GM23338 (cell line): ENCODE measurements at regions not wholly inside any gene's neighbourhood (a gene's known extent, or its start where the extent isn't known, plus 50 kb on each side); places are given as distances from the start of the nearest gene placed in this dataset.

Experiments used
- ATAC-seq: fragments of 200-7000 bp; cut with Tn5 transposase; 3 replicates; pipeline ENCODE4 v1.9.1; 2020
- DNase-seq: peaks from one replicate; pipeline ENCODE4 v3.0.0-alpha.2; 2015; ENCODE audit warnings: low spot score
- H2AFZ ChIP-seq: fragments of 200-600 bp; sonication (generic); 2 replicates; pipeline ENCODE4 v1.8.0; 2016; ENCODE audit warnings: antibody characterized with exemption, mild to moderate bottlenecking, moderate library complexity
- H3F3A ChIP-seq: fragments of 200-600 bp; sonication (generic); replicated peaks from 2 replicates; pipeline ENCODE4 v1.8.0; 2017; ENCODE audit warnings: antibody characterized with exemption, mixed run types, low read depth
- H3K27ac ChIP-seq: fragments of 200-600 bp; sonication (generic); 2 replicates; pipeline ENCODE4 v1.6.1; 2016; ENCODE audit warnings: low read depth
- H3K27me3 ChIP-seq: fragments of 200-600 bp; sonication (generic); 2 replicates; pipeline ENCODE4 v1.8.0; 2016; ENCODE audit warnings: mild to moderate bottlenecking, mixed run types, moderate library complexity; ENCODE audit not compliant: insufficient read depth
- H3K36me3 ChIP-seq: fragments of 200-600 bp; sonication (generic); 2 replicates; pipeline ENCODE4 v1.8.0; 2016; ENCODE audit warnings: mild to moderate bottlenecking; ENCODE audit not compliant: insufficient read depth
- H3K4me1 ChIP-seq: fragments of 200-600 bp; sonication (generic); 2 replicates; pipeline ENCODE4 v1.8.0; 2016; ENCODE audit warnings: mild to moderate bottlenecking, moderate library complexity; ENCODE audit not compliant: insufficient read depth
- H3K4me2 ChIP-seq: fragments of 200-600 bp; sonication (generic); 2 replicates; pipeline ENCODE4 v1.7.1; 2017; ENCODE audit warnings: mixed run types
- H3K4me3 ChIP-seq: fragments of 200-600 bp; sonication (generic); 2 replicates; pipeline ENCODE4 v1.6.1; 2016; ENCODE audit warnings: mixed run types
- H3K79me2 ChIP-seq: fragments of 200-600 bp; sonication (generic); replicated peaks from 2 replicates; pipeline ENCODE4 v1.8.0; 2017; ENCODE audit warnings: mild to moderate bottlenecking; ENCODE audit not compliant: insufficient read depth
- H3K9me2 ChIP-seq: fragments of 200-600 bp; sonication (generic); 2 replicates; pipeline ENCODE4 v1.8.0; 2017; ENCODE audit not compliant: insufficient read depth
- H4K20me1 ChIP-seq: fragments of 200-600 bp; sonication (generic); replicated peaks from 2 replicates; pipeline ENCODE4 v1.8.0; 2017; ENCODE audit warnings: mild to moderate bottlenecking; ENCODE audit not compliant: insufficient read depth
- H3K27ac Mint-ChIP-seq: 2 replicates; pipeline ENCODE4 v1.8.0; 2020; ENCODE audit warnings: inconsistent platforms, mild to moderate bottlenecking, moderate library complexity, mixed read lengths
- H3K27me3 Mint-ChIP-seq: 3 replicates; pipeline ENCODE4 v1.8.0; 2022; ENCODE audit warnings: low read depth, mild to moderate bottlenecking, moderate library complexity, mixed read lengths, inconsistent platforms; ENCODE audit not compliant: insufficient read depth, poor library complexity
- H3K36me3 Mint-ChIP-seq: 3 replicates; pipeline ENCODE4 v1.8.0; 2021; ENCODE audit warnings: low read depth, mild to moderate bottlenecking, inconsistent platforms, moderate library complexity, mixed read lengths
- H3K4me1 Mint-ChIP-seq: 3 replicates; pipeline ENCODE4 v1.8.0; 2020; ENCODE audit warnings: mild to moderate bottlenecking, inconsistent platforms, mixed read lengths
- H3K4me3 Mint-ChIP-seq: 3 replicates; pipeline ENCODE4 v1.8.0; 2021; ENCODE audit warnings: moderate library complexity, mild to moderate bottlenecking, inconsistent platforms, mixed read lengths
- H3K9me3 Mint-ChIP-seq: 3 replicates; pipeline ENCODE4 v1.8.0; 2020; ENCODE audit warnings: moderate library complexity, mild to moderate bottlenecking, inconsistent platforms, mixed read lengths
- EZH2 ChIP-seq: fragments of 200-600 bp; sonication (generic); IDR thresholded peaks from one replicate; pipeline ENCODE4 v1.8.0; 2017; ENCODE audit warnings: antibody characterized with exemption, mild to moderate bottlenecking, low read depth; ENCODE audit not compliant: unreplicated experiment
- NANOG ChIP-seq: IDR thresholded peaks from 2 replicates; pipeline ENCODE4 v1.6.1; 2016; ENCODE audit warnings: antibody characterized with exemption, borderline replicate concordance
- POLR2AphosphoS5 ChIP-seq: IDR thresholded peaks from 2 replicates; pipeline ENCODE4 v1.6.1; 2016; ENCODE audit warnings: antibody characterized with exemption, low read depth
- ZNF114 ChIP-seq: fragments of 250-450 bp; sonication (Bioruptor Pico); IDR thresholded peaks from 2 replicates; pipeline ENCODE4 v1.5.0; 2020; ENCODE audit warnings: mild to moderate bottlenecking, moderate library complexity
- TF ChIP-seq, protein P1 (sequence below), 2 experiments: fragments of 200-600 bp in 1 of 2; sonication (generic) in 1 of 2; conservative IDR thresholded peaks; 2 replicates each; pipeline versions ENCODE4 v1.5.1 to v1.6.1; 2016 to 2017; ENCODE audit warnings: antibody characterized with exemption in 2 of 2, low read depth in 2 of 2, mild to moderate bottlenecking in 2 of 2, moderate library complexity in 1 of 2
- TF ChIP-seq, protein P2 (sequence below): fragments of 250-450 bp; sonication (Bioruptor Pico); IDR thresholded peaks from 2 replicates; pipeline ENCODE4 v1.5.0; 2020; ENCODE audit warnings: mild to moderate bottlenecking, moderate library complexity

DNA sequence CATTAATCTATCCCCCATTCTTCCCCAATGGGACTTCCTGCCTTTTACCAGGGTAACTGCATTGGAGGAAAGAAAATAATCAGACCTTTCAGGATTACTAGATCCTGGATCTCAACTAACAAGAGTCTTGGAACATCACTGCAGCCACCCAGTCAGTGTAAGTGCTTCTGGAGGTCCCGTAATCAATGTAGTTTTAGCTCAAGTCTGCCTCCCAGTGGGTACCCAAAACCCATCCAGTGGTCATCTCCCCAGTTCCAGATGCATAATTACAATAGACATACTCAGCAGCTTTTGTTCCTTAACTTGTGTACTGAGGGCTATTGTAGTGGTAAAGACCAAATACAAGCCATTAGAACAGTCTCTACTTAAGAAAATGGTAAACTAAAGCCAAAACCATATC, 319.1 kb downstream of the GPATCH2 start:
- H3K27ac Mint-ChIP-seq, result no peak overlapping the region
- peaks cover 7% of the 10 kb centered on the region for H3K27me3 Mint-ChIP-seq
- peak; percentile 89 for ATAC-seq
- no peaks in the 10 kb centered on the region for H3K36me3 ChIP-seq
- peaks cover 6% of the 10 kb centered on the region; the same call in 2 of the 3 replicates for H3K4me1 Mint-ChIP-seq
- H3K4me3 Mint-ChIP-seq, result no peak overlapping the region
- H2AFZ ChIP-seq, result no peak overlapping the region
- 0 out of 3 replicates have a peak, but pooled peaks cover 3% of the 10 kb centered on the region for H3K36me3 Mint-ChIP-seq
- no peak for TF ChIP-seq NANOG
- TF ChIP-seq, protein P1, sequence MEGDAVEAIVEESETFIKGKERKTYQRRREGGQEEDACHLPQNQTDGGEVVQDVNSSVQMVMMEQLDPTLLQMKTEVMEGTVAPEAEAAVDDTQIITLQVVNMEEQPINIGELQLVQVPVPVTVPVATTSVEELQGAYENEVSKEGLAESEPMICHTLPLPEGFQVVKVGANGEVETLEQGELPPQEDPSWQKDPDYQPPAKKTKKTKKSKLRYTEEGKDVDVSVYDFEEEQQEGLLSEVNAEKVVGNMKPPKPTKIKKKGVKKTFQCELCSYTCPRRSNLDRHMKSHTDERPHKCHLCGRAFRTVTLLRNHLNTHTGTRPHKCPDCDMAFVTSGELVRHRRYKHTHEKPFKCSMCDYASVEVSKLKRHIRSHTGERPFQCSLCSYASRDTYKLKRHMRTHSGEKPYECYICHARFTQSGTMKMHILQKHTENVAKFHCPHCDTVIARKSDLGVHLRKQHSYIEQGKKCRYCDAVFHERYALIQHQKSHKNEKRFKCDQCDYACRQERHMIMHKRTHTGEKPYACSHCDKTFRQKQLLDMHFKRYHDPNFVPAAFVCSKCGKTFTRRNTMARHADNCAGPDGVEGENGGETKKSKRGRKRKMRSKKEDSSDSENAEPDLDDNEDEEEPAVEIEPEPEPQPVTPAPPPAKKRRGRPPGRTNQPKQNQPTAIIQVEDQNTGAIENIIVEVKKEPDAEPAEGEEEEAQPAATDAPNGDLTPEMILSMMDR (conservative IDR thresholded peaks at IDR 0.05; ENCODE audit: low read depth in 2 of 2), result peak; percentile 57 to 79
- TF ChIP-seq, protein P2, sequence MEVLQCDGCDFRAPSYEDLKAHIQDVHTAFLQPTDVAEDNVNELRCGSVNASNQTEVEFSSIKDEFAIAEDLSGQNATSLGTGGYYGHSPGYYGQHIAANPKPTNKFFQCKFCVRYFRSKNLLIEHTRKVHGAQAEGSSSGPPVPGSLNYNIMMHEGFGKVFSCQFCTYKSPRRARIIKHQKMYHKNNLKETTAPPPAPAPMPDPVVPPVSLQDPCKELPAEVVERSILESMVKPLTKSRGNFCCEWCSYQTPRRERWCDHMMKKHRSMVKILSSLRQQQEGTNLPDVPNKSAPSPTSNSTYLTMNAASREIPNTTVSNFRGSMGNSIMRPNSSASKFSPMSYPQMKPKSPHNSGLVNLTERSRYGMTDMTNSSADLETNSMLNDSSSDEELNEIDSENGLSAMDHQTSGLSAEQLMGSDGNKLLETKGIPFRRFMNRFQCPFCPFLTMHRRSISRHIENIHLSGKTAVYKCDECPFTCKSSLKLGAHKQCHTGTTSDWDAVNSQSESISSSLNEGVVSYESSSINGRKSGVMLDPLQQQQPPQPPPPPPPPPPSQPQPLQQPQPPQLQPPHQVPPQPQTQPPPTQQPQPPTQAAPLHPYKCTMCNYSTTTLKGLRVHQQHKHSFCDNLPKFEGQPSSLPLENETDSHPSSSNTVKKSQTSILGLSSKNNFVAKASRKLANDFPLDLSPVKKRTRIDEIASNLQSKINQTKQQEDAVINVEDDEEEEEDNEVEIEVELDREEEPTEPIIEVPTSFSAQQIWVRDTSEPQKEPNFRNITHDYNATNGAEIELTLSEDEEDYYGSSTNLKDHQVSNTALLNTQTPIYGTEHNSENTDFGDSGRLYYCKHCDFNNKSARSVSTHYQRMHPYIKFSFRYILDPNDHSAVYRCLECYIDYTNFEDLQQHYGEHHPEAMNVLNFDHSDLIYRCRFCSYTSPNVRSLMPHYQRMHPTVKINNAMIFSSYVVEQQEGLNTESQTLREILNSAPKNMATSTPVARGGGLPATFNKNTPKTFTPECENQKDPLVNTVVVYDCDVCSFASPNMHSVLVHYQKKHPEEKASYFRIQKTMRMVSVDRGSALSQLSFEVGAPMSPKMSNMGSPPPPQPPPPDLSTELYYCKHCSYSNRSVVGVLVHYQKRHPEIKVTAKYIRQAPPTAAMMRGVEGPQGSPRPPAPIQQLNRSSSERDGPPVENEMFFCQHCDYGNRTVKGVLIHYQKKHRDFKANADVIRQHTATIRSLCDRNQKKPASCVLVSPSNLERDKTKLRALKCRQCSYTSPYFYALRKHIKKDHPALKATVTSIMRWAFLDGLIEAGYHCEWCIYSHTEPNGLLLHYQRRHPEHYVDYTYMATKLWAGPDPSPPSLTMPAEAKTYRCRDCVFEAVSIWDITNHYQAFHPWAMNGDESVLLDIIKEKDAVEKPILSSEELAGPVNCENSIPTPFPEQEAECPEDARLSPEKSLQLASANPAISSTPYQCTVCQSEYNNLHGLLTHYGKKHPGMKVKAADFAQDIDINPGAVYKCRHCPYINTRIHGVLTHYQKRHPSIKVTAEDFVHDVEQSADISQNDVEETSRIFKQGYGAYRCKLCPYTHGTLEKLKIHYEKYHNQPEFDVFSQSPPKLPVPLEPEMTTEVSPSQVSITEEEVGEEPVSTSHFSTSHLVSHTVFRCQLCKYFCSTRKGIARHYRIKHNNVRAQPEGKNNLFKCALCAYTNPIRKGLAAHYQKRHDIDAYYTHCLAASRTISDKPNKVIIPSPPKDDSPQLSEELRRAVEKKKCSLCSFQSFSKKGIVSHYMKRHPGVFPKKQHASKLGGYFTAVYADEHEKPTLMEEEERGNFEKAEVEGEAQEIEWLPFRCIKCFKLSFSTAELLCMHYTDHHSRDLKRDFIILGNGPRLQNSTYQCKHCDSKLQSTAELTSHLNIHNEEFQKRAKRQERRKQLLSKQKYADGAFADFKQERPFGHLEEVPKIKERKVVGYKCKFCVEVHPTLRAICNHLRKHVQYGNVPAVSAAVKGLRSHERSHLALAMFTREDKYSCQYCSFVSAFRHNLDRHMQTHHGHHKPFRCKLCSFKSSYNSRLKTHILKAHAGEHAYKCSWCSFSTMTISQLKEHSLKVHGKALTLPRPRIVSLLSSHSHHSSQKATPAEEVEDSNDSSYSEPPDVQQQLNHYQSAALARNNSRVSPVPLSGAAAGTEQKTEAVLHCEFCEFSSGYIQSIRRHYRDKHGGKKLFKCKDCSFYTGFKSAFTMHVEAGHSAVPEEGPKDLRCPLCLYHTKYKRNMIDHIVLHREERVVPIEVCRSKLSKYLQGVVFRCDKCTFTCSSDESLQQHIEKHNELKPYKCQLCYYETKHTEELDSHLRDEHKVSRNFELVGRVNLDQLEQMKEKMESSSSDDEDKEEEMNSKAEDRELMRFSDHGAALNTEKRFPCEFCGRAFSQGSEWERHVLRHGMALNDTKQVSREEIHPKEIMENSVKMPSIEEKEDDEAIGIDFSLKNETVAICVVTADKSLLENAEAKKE, result peak; percentile 21; the same call in 1 of the 2 replicates
- no peaks in the 10 kb centered on the region; the same call in 2 of the 3 replicates for H3K9me3 Mint-ChIP-seq
- H4K20me1 ChIP-seq, result no peaks in the 10 kb centered on the region
- H3K27me3 ChIP-seq, result no peaks in the 10 kb centered on the region
- no peaks in the 10 kb centered on the region for H3F3A ChIP-seq
- no peak overlapping the region for H3K4me2 ChIP-seq
- no peaks in the 10 kb centered on the region for H3K4me1 ChIP-seq
- H3K4me3 ChIP-seq, result no peak overlapping the region
- peak; percentile 65 for DNase-seq
- H3K9me2 ChIP-seq, result 0 out of 2 replicates have a peak, but pooled peaks cover 4% of the 10 kb centered on the region
- H3K27ac ChIP-seq, result no peak overlapping the region
- H3K79me2 ChIP-seq, result no peaks in the 10 kb centered on the region

DNA sequence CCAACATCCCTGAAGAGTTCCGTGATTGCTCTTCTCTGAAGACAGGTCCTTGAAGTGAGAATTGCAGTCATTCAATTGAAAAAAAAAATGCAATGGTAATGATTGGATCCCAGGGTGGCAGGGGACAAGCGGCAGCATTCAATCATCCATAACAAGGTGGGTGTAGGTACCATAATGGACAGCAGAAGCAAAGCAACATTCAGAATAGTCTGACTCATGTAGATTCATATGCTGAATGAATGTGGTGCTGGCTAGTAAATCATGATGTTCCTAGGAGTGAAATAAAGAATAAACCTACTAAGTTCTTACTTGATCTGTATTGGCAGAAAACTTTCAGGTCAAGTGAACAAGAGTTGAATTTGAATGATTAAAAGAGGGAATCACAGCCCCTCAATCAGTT, 319.6 kb downstream of the GPATCH2 start:
- TF ChIP-seq NANOG, result no peak
- TF ChIP-seq POLR2AphosphoS5, result no peak
- TF ChIP-seq EZH2, result no peak
- TF ChIP-seq ZNF114 (CRISPR knock-in tag), result no peak
- Mint-ChIP-seq H3K9me3 (no peaks in the 10 kb centered on the region; the same call in 2 of the 3 replicates), H3K4me3 (no peak overlapping the region), H3K27ac (no peak overlapping the region), H3K36me3 (0 out of 3 replicates have a peak, but pooled peaks cover 3% of the 10 kb centered on the region), H3K4me1 (peaks cover 6% of the 10 kb centered on the region; the same call in 2 of the 3 replicates), H3K27me3 (peaks cover 7% of the 10 kb centered on the region)
- Histone ChIP-seq H4K20me1 (no peaks in the 10 kb centered on the region), H3F3A (no peaks in the 10 kb centered on the region), H2AFZ (no peak overlapping the region), H3K4me2 (no peak overlapping the region), H3K27me3 (no peaks in the 10 kb centered on the region), H3K79me2 (no peaks in the 10 kb centered on the region), H3K9me2 (0 out of 2 replicates have a peak, but pooled peaks cover 4% of the 10 kb centered on the region), H3K36me3 (no peaks in the 10 kb centered on the region), H3K4me3 (no peak overlapping the region), H3K4me1 (no peaks in the 10 kb centered on the region), H3K27ac (no peak overlapping the region)
- DNase-seq (no peak), ATAC-seq (no peak)
